PC-3 (cell line): ENCODE measurements at regions not wholly inside any gene's neighbourhood (a gene's known extent, or its start where the extent isn't known, plus 50 kb on each side); places are given as distances from the start of the nearest gene placed in this dataset.

Experiments
- CTCF ChIP-seq: fragments of 300-600 bp; sonication (generic); conservative IDR thresholded peaks from 2 replicates; pipeline ENCODE4 v1.5.1; 2017; ENCODE audit warnings: antibody characterized with exemption, low read depth, mild to moderate bottlenecking, low read length
- EZH2 ChIP-seq: fragments of 300-600 bp; sonication (generic); IDR thresholded peaks from one replicate; pipeline ENCODE4 v1.6.1; 2017; ENCODE audit warnings: antibody characterized with exemption, mild to moderate bottlenecking, low read length; ENCODE audit not compliant: unreplicated experiment

GRCh38 chr11:22467248-22467647 lies 129.1 kb downstream of the SLC17A6 start:
- TF ChIP-seq CTCF (no peak), EZH2 (no peak)
